ENCODE measurements at regions not wholly inside any gene's neighbourhood (a gene's known extent, or its start where the extent isn't known, plus 50 kb on each side); places are given as distances from the start of the nearest gene placed in this dataset.

DNA sequence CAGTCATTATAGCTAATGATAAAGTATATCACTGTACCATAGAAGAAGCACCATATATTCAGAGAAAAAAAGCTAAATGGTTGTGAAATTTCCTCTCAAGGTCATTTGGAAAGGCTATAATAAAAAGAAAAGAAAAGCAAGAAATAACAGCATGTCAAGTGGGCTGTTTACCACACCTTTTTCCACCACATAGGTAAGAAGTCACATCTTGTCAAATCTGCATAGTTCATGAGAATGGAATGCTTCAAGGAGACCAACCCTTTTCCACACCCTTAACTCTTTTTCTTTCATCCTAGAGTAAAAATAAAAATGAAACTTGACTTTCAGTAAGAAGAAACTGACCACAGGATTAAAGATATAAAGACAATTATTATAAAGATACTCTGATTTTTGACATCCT, 91.2 kb downstream of the ATP6V1G3 start:
- no peak overlapping the region for H3K9ac ChIP-seq (ENCODE audit: extremely low read depth, low read length, poor library complexity, severe bottlenecking)
- no peaks in the 10 kb centered on the region for H3K9me3 ChIP-seq (ENCODE audit: control insufficient read depth, low read length)
- no peaks in the 10 kb centered on the region for H3K36me3 ChIP-seq (ENCODE audit: control insufficient read depth, insufficient read depth, low read length)
- Mint-ChIP-seq H3K4me3 (no peak overlapping the region), H3K27ac (no peak overlapping the region), H3K4me1 (no peaks in the 10 kb centered on the region), H3K36me3 (ENCODE audit: low read depth) (no peaks in the 10 kb centered on the region), H3K27me3 (ENCODE audit: insufficient read depth) (no peaks in the 10 kb centered on the region), H3K9me3 (peaks cover 2% of the 10 kb centered on the region)
- no peak overlapping the region for H3K27ac ChIP-seq (ENCODE audit: low read depth, low read length)
- no peak for DNase-seq
- H3K27me3 ChIP-seq (ENCODE audit: control insufficient read depth, insufficient read depth, low read length, poor library complexity, severe bottlenecking) = no peaks in the 10 kb centered on the region
- no peak overlapping the region for H3K4me3 ChIP-seq (ENCODE audit: low read length)
- H3K4me1 ChIP-seq (ENCODE audit: control insufficient read depth, insufficient read depth, low read length) = no peaks in the 10 kb centered on the region
- TF ChIP-seq, protein P1, sequence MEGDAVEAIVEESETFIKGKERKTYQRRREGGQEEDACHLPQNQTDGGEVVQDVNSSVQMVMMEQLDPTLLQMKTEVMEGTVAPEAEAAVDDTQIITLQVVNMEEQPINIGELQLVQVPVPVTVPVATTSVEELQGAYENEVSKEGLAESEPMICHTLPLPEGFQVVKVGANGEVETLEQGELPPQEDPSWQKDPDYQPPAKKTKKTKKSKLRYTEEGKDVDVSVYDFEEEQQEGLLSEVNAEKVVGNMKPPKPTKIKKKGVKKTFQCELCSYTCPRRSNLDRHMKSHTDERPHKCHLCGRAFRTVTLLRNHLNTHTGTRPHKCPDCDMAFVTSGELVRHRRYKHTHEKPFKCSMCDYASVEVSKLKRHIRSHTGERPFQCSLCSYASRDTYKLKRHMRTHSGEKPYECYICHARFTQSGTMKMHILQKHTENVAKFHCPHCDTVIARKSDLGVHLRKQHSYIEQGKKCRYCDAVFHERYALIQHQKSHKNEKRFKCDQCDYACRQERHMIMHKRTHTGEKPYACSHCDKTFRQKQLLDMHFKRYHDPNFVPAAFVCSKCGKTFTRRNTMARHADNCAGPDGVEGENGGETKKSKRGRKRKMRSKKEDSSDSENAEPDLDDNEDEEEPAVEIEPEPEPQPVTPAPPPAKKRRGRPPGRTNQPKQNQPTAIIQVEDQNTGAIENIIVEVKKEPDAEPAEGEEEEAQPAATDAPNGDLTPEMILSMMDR (conservative IDR thresholded peaks at IDR 0.05) = no peak

DNA sequence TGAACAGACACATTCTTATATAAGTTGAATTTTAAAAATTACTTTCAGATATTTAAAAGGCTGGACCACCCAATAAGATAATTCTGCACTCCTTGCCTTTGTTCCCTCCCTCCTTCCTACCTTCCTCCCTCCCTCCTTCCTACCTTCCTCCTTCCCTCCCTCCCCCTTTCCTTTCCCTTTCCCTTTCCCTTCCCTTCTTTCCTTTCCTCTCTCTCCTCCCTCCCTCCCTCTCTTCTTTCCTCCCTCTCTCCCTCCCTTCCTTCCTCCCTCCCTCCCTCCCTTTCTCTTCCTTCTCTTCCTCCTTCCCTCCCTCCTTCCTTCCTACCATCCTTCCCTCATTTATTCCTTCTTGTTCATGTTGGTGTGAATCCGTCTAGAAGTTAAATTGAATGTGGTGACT, 93.0 kb downstream of the ATP6V1G3 start:
- H3K27me3 Mint-ChIP-seq (ENCODE audit: insufficient read depth) = no peaks in the 10 kb centered on the region
- no peak overlapping the region for H3K9ac ChIP-seq (ENCODE audit: extremely low read depth, low read length, poor library complexity, severe bottlenecking)
- H3K27me3 ChIP-seq (ENCODE audit: control insufficient read depth, insufficient read depth, low read length, poor library complexity, severe bottlenecking) = no peaks in the 10 kb centered on the region
- no peak overlapping the region for H3K27ac ChIP-seq (ENCODE audit: low read depth, low read length)
- DNase-seq = no peak
- no peaks in the 10 kb centered on the region for H3K4me1 ChIP-seq (ENCODE audit: control insufficient read depth, insufficient read depth, low read length)
- WGBS, 2 experiments (ENCODE audit: insufficient coverage in 1 of 2, insufficient read length in 1 of 2) = no CpG with 5 or more reads among the region's 1 CpG
- TF ChIP-seq, protein P1 (conservative IDR thresholded peaks at IDR 0.05) = no peak
- H3K36me3 ChIP-seq (ENCODE audit: control insufficient read depth, insufficient read depth, low read length) = no peaks in the 10 kb centered on the region
- H3K27ac Mint-ChIP-seq = no peak overlapping the region
- H3K4me3 ChIP-seq (ENCODE audit: low read length) = no peak overlapping the region
- no peaks in the 10 kb centered on the region for H3K9me3 ChIP-seq (ENCODE audit: control insufficient read depth, low read length)
- no peaks in the 10 kb centered on the region for H3K4me1 Mint-ChIP-seq
- H3K4me3 Mint-ChIP-seq = no peak overlapping the region
- H3K9me3 Mint-ChIP-seq = no peaks in the 10 kb centered on the region
- H3K36me3 Mint-ChIP-seq (ENCODE audit: low read depth) = no peaks in the 10 kb centered on the region

DNA sequence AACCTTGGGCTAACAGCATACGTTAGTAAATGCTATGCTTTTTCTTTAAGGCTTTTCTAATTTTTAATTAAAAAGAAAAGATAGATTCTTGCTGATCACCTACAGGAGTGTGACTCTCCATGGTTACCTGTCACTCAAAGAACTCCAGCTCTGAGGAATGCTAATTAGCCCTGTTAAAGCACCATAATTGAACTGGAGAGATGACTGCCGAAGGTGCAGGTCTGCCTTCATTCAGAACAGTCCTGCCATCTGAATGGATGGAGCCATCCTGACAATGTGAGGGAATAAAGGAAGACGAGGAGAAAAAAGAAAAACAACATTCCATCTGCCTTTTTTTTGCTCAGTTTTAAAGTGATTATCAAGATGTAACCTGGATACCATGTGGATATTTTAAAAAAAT, 94.6 kb downstream of the ATP6V1G3 start:
- Mint-ChIP-seq H3K36me3 (ENCODE audit: low read depth) (no peaks in the 10 kb centered on the region), H3K4me3 (no peak overlapping the region), H3K27ac (no peak overlapping the region), H3K4me1 (no peaks in the 10 kb centered on the region), H3K27me3 (ENCODE audit: insufficient read depth) (no peaks in the 10 kb centered on the region), H3K9me3 (no peaks in the 10 kb centered on the region)
- TF ChIP-seq, protein P1 (conservative IDR thresholded peaks at IDR 0.05) = no peak
- H3K27me3 ChIP-seq (ENCODE audit: control insufficient read depth, insufficient read depth, low read length, poor library complexity, severe bottlenecking) = no peaks in the 10 kb centered on the region
- no peak overlapping the region for H3K4me3 ChIP-seq (ENCODE audit: low read length)
- H3K36me3 ChIP-seq (ENCODE audit: control insufficient read depth, insufficient read depth, low read length) = no peaks in the 10 kb centered on the region
- H3K9ac ChIP-seq (ENCODE audit: extremely low read depth, low read length, poor library complexity, severe bottlenecking) = no peak overlapping the region
- 84 to 100% methylated on average over 1 to 3 of the region's 3 CpGs for WGBS, 2 experiments (ENCODE audit: insufficient coverage in 1 of 2, insufficient read length in 1 of 2)
- H3K9me3 ChIP-seq (ENCODE audit: control insufficient read depth, low read length) = no peaks in the 10 kb centered on the region
- H3K27ac ChIP-seq (ENCODE audit: low read depth, low read length) = no peak overlapping the region
- no peak for DNase-seq
- no peaks in the 10 kb centered on the region for H3K4me1 ChIP-seq (ENCODE audit: control insufficient read depth, insufficient read depth, low read length)
